ENCODE measurements at regions not wholly inside any gene's neighbourhood (a gene's known extent, or its start where the extent isn't known, plus 50 kb on each side); places are given as distances from the start of the nearest gene placed in this dataset.
"Not testable (repeated sequence)": the region's sequence is repeated elsewhere in the genome, so short reads cannot be mapped to it uniquely, and the experiment has no call there.

GRCh38 chr4:74545448-74545847, 100.5 kb downstream of the AREG start:
- no peak for DNase-seq

GRCh38 chr4:74546057-74546456, 101.1 kb downstream of the AREG start:
- DNase-seq, result no peak

GRCh38 chr4:74547042-74547441, 102.1 kb downstream of the AREG start:
- DNase-seq, result no peak

- no peak for DNase-seq
Observed at GRCh38 chr4:74548561-74548960, 103.6 kb downstream of the AREG start.

- no peak for DNase-seq
Observed at GRCh38 chr4:74549936-74550335, 105.0 kb downstream of the AREG start.

GRCh38 chr4:74555231-74555630, 110.3 kb downstream of the AREG start:
- DNase-seq, result no peak

- no peak for DNase-seq
Observed at GRCh38 chr4:74555843-74556242, 110.9 kb downstream of the AREG start.

- no peak for DNase-seq
Observed at GRCh38 chr4:74559853-74560252, 114.9 kb downstream of the AREG start.

- no peak for DNase-seq
Observed at GRCh38 chr4:74567981-74568380, 123.0 kb downstream of the AREG start.

- no peak for DNase-seq
Observed at GRCh38 chr4:74570095-74570494, 125.2 kb downstream of the AREG start.

GRCh38 chr4:74578329-74578728, 133.4 kb downstream of the AREG start:
- DNase-seq, result no peak

GRCh38 chr4:74578865-74579264, 133.9 kb downstream of the AREG start:
- not testable (repeated sequence) for DNase-seq

- no peak for DNase-seq
Observed at GRCh38 chr4:74583089-74583700, 138.3 kb downstream of the AREG start.

- no peak for DNase-seq
Observed at GRCh38 chr4:74583757-74584156, 138.8 kb downstream of the AREG start.

- no peak for DNase-seq
Observed at GRCh38 chr4:74588350-74588749, 143.4 kb downstream of the AREG start.

- no peak for DNase-seq
Observed at GRCh38 chr4:74590476-74590875, 145.5 kb downstream of the AREG start.

GRCh38 chr4:74598611-74599325, 153.8 kb downstream of the AREG start:
- DNase-seq, result no peak

GRCh38 chr4:74603186-74603585, 158.2 kb downstream of the AREG start:
- DNase-seq, result no peak

GRCh38 chr4:74608151-74608949, 163.4 kb downstream of the AREG start:
- DNase-seq, result no peak

GRCh38 chr4:74610491-74610890, 165.6 kb downstream of the AREG start:
- no peak for DNase-seq

- DNase-seq, result no peak
Observed at GRCh38 chr4:74612837-74613236, 167.9 kb downstream of the AREG start.

- DNase-seq, result no peak
Observed at GRCh38 chr4:74613266-74613665, 168.3 kb downstream of the AREG start.

- DNase-seq, result no peak
Observed at GRCh38 chr4:74615411-74615810, 170.5 kb downstream of the AREG start.

GRCh38 chr4:74618166-74618565, 173.2 kb downstream of the AREG start:
- no peak for DNase-seq
